Suprapubic skin (tissue), 3 donors: ENCODE measurements at regions not wholly inside any gene's neighbourhood (a gene's known extent, or its start where the extent isn't known, plus 50 kb on each side); places are given as distances from the start of the nearest gene placed in this dataset.

ENCODE experiments used
- POLR2A ChIP-seq, 2 donors: fragments of 450-650 bp; IDR thresholded peaks; one replicate each; pipeline ENCODE4 v1.6.1; 2017; ENCODE audit warnings: antibody characterized with exemption in 2 of 2, mild to moderate bottlenecking in 2 of 2, moderate library complexity in 2 of 2
- TF ChIP-seq, protein P1 (sequence below), 2 donors: fragments of 200-600 bp in 1 of 2; fragments of 450-650 bp in 1 of 2; sonication (generic) in 1 of 2; IDR thresholded peaks; one replicate each; pipeline ENCODE4 v1.5.1; 2016 to 2019; ENCODE audit warnings: antibody characterized with exemption in 2 of 2, mild to moderate bottlenecking in 1 of 2, moderate library complexity in 1 of 2

DNA sequence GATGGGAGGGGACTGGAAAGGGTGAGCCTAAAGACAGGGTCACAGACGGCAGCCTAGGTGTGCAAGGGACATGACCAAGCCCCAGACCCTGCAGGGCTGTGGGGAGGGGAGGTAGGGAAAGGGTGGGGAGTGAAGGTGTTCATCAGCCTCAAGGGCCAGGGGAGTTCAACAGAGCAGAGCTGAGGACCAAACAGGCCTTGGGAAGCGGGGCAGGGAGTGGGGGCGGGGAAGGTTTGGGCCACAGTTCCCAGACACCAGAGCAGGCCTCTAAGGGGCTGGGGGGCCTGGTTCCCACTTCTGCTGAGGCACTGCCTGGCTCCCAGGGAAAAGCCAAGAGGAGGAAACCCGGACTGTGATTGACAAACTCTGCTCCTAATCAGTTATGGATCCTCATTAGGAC lies 456.3 kb downstream of the MATN1 start:
- TF ChIP-seq POLR2A (IDR thresholded peaks at IDR 0.05), result no peak
- TF ChIP-seq, protein P1, sequence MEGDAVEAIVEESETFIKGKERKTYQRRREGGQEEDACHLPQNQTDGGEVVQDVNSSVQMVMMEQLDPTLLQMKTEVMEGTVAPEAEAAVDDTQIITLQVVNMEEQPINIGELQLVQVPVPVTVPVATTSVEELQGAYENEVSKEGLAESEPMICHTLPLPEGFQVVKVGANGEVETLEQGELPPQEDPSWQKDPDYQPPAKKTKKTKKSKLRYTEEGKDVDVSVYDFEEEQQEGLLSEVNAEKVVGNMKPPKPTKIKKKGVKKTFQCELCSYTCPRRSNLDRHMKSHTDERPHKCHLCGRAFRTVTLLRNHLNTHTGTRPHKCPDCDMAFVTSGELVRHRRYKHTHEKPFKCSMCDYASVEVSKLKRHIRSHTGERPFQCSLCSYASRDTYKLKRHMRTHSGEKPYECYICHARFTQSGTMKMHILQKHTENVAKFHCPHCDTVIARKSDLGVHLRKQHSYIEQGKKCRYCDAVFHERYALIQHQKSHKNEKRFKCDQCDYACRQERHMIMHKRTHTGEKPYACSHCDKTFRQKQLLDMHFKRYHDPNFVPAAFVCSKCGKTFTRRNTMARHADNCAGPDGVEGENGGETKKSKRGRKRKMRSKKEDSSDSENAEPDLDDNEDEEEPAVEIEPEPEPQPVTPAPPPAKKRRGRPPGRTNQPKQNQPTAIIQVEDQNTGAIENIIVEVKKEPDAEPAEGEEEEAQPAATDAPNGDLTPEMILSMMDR (IDR thresholded peaks at IDR 0.05), result no peak
